ENCODE measurements at regions not wholly inside any gene's neighbourhood (a gene's known extent, or its start where the extent isn't known, plus 50 kb on each side); places are given as distances from the start of the nearest gene placed in this dataset.

DNA sequence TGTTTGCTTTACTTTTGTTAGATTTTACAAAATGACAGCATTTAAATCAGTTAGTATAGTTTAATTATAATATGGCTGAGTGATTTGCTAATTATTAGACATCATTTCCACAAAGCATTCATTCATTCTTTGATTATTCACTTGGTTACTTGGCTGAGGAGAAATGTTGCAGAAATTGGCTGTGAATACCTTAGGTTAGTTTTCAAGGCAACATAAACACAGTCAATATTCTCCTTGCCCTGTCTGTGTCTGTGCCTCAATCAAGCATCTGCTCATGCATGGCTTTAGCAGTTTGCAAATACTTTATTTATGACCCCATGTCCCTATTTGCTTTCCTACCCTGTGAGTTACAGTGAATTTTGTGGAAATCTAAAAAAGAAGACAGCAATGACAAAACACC lies 718.3 kb downstream of the EPM2A start:
- no TSS peak for BruUV-seq (replicated peaks)
- H3K4me1 ChIP-seq (ENCODE audit: control insufficient read depth, insufficient read depth, low read length), result peaks cover 5% of the 10 kb centered on the region
- H3K4me3 ChIP-seq (ENCODE audit: low read depth in 2 of 2, low read length in 2 of 2), result no peak overlapping the region
- H3K27ac ChIP-seq (ENCODE audit: low read length), result no peak overlapping the region
- TF ChIP-seq, protein P1, sequence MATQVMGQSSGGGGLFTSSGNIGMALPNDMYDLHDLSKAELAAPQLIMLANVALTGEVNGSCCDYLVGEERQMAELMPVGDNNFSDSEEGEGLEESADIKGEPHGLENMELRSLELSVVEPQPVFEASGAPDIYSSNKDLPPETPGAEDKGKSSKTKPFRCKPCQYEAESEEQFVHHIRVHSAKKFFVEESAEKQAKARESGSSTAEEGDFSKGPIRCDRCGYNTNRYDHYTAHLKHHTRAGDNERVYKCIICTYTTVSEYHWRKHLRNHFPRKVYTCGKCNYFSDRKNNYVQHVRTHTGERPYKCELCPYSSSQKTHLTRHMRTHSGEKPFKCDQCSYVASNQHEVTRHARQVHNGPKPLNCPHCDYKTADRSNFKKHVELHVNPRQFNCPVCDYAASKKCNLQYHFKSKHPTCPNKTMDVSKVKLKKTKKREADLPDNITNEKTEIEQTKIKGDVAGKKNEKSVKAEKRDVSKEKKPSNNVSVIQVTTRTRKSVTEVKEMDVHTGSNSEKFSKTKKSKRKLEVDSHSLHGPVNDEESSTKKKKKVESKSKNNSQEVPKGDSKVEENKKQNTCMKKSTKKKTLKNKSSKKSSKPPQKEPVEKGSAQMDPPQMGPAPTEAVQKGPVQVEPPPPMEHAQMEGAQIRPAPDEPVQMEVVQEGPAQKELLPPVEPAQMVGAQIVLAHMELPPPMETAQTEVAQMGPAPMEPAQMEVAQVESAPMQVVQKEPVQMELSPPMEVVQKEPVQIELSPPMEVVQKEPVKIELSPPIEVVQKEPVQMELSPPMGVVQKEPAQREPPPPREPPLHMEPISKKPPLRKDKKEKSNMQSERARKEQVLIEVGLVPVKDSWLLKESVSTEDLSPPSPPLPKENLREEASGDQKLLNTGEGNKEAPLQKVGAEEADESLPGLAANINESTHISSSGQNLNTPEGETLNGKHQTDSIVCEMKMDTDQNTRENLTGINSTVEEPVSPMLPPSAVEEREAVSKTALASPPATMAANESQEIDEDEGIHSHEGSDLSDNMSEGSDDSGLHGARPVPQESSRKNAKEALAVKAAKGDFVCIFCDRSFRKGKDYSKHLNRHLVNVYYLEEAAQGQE (IDR thresholded peaks at IDR 0.05; ENCODE audit: insufficient read depth in 1 of 2, low read depth in 2 of 2, low read length in 1 of 2), result no peak
- TF ChIP-seq TCF7L2 (IDR thresholded peaks at IDR 0.05; ENCODE audit: low read depth, low read length), result no peak
- no peak for TF ChIP-seq POLR2AphosphoS5 (IDR thresholded peaks at IDR 0.05; ENCODE audit: low read depth, low read length)
- no peak for TF ChIP-seq SIN3A (IDR thresholded peaks at IDR 0.05; ENCODE audit: borderline replicate concordance, insufficient read depth, low read depth, low read length)
- TF ChIP-seq, protein P2, sequence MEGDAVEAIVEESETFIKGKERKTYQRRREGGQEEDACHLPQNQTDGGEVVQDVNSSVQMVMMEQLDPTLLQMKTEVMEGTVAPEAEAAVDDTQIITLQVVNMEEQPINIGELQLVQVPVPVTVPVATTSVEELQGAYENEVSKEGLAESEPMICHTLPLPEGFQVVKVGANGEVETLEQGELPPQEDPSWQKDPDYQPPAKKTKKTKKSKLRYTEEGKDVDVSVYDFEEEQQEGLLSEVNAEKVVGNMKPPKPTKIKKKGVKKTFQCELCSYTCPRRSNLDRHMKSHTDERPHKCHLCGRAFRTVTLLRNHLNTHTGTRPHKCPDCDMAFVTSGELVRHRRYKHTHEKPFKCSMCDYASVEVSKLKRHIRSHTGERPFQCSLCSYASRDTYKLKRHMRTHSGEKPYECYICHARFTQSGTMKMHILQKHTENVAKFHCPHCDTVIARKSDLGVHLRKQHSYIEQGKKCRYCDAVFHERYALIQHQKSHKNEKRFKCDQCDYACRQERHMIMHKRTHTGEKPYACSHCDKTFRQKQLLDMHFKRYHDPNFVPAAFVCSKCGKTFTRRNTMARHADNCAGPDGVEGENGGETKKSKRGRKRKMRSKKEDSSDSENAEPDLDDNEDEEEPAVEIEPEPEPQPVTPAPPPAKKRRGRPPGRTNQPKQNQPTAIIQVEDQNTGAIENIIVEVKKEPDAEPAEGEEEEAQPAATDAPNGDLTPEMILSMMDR (IDR thresholded peaks at IDR 0.05), result no peak
- ChIA-PET CTCF (no interaction called here), POLR2A (no interaction called here)
- no peaks in the 10 kb centered on the region for H3K9me3 ChIP-seq (ENCODE audit: control insufficient read depth, insufficient read depth, low read depth, low read length)
- in situ Hi-C loops (cut with HindIII; ENCODE audit: low pct_unique_long_range_greater_than_20kb, low sequenced_read_pairs) (no loop called here), intact Hi-C loops (cut with micrococcal nuclease; ENCODE audit: unreplicated experiment) (no loop called here)
- no peaks in the 10 kb centered on the region for H3K36me3 ChIP-seq (ENCODE audit: control insufficient read depth, insufficient read depth, low read length)
- DNase-seq (ENCODE audit: low read depth, low spot score) (no peak), ATAC-seq (no peak)
- no peaks in the 10 kb centered on the region for H3K27me3 ChIP-seq (ENCODE audit: control insufficient read depth, insufficient read depth, low read length)

DNA sequence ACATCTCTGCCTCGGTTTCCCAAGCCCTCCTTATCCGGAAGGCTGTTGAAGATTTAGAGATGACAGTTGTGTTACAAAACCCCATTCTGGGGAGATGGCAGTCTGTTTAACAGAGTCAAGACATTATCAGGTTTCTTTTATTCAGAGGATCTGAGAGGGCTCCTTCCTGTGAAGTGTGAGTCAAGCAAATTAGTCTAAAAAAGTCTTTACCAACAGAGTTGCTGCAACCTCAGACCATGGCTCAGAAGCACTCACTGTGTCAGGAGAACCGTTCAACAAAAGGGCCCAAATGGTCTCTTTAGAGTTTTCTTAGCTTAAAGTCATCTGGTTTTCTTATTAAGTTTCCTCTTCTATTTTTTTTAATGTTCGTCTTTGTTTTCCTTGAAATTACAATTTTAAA lies 717.8 kb downstream of the EPM2A start:
- ChIA-PET CTCF (no interaction called here), POLR2A (no interaction called here)
- Histone ChIP-seq H3K36me3 (ENCODE audit: control insufficient read depth, insufficient read depth, low read length) (no peaks in the 10 kb centered on the region), H3K4me3 (ENCODE audit: low read depth in 2 of 2, low read length in 2 of 2) (no peak overlapping the region), H3K4me1 (ENCODE audit: control insufficient read depth, insufficient read depth, low read length) (peaks cover 5% of the 10 kb centered on the region), H3K9me3 (ENCODE audit: control insufficient read depth, insufficient read depth, low read depth, low read length) (no peaks in the 10 kb centered on the region), H3K27me3 (ENCODE audit: control insufficient read depth, insufficient read depth, low read length) (no peaks in the 10 kb centered on the region), H3K27ac (ENCODE audit: low read length) (no peak overlapping the region)
- ATAC-seq, result no peak
- no peak for DNase-seq (ENCODE audit: low read depth, low spot score)
- no TSS peak for BruUV-seq (replicated peaks)
- TF ChIP-seq SIN3A (IDR thresholded peaks at IDR 0.05; ENCODE audit: borderline replicate concordance, insufficient read depth, low read depth, low read length), result no peak
- intact Hi-C loops (cut with micrococcal nuclease; ENCODE audit: unreplicated experiment), result no loop called here
- in situ Hi-C loops (cut with HindIII; ENCODE audit: low pct_unique_long_range_greater_than_20kb, low sequenced_read_pairs), result no loop called here

GRCh38 chr6:145018027-145018426 lies 717.3 kb downstream of the EPM2A start:
- Histone ChIP-seq H3K9me3 (ENCODE audit: control insufficient read depth, insufficient read depth, low read depth, low read length) (no peaks in the 10 kb centered on the region), H3K4me1 (ENCODE audit: control insufficient read depth, insufficient read depth, low read length) (peaks cover 5% of the 10 kb centered on the region), H3K27me3 (ENCODE audit: control insufficient read depth, insufficient read depth, low read length) (no peaks in the 10 kb centered on the region), H3K4me3 (ENCODE audit: low read depth in 2 of 2, low read length in 2 of 2) (no peak overlapping the region), H3K27ac (ENCODE audit: low read length) (no peak overlapping the region), H3K36me3 (ENCODE audit: control insufficient read depth, insufficient read depth, low read length) (no peaks in the 10 kb centered on the region)
- ATAC-seq (no peak), DNase-seq (ENCODE audit: low read depth, low spot score) (no peak)
- no TSS peak for BruUV-seq (replicated peaks)
- CTCF ChIA-PET, result no interaction called here
- POLR2A ChIA-PET, result no interaction called here
- intact Hi-C loops (cut with micrococcal nuclease; ENCODE audit: unreplicated experiment), result no loop called here
- TF ChIP-seq, protein P2 (IDR thresholded peaks at IDR 0.05), result no peak
- TF ChIP-seq SIN3A (IDR thresholded peaks at IDR 0.05; ENCODE audit: borderline replicate concordance, insufficient read depth, low read depth, low read length), result no peak
- no peak for TF ChIP-seq POLR2AphosphoS5 (IDR thresholded peaks at IDR 0.05; ENCODE audit: low read depth, low read length)
- no peak for TF ChIP-seq TCF7L2 (IDR thresholded peaks at IDR 0.05; ENCODE audit: low read depth, low read length)
- TF ChIP-seq, protein P1 (IDR thresholded peaks at IDR 0.05; ENCODE audit: insufficient read depth in 1 of 2, low read depth in 2 of 2, low read length in 1 of 2), result no peak
- in situ Hi-C loops (cut with HindIII; ENCODE audit: low pct_unique_long_range_greater_than_20kb, low sequenced_read_pairs), result no loop called here
